ENCODE measurements at regions not wholly inside any gene's neighbourhood (a gene's known extent, or its start where the extent isn't known, plus 50 kb on each side); places are given as distances from the start of the nearest gene placed in this dataset.

DNA sequence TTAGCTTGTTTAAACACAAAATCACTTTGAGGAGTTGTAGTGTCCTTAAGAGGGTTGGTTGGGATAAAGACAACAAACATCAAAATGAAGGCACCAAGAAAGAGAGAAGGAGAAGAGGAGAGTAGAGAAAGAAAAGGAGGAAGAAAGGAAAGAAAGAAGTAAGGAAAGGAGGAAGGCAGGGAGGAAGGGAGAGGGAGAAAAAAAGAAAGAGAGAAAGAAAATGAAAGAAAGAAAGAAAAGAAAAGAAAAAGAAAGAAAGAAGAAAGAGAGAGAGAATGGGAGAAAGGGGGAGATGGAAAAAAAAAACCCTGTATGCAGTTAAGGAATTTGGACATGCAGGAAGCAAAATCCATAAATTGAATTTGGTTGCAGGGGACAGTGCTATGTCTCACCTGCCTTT, 635.4 kb upstream of the FZD8 start:
- no peak for DNase-seq

- no peak for DNase-seq
Observed at GRCh38 chr10:36271627-36272340, 629.7 kb upstream of the FZD8 start.

GRCh38 chr10:36269222-36269621, 627.1 kb upstream of the FZD8 start:
- no peak for DNase-seq

- no peak for DNase-seq
Observed at GRCh38 chr10:36266923-36267322, 624.8 kb upstream of the FZD8 start.

- DNase-seq = no peak
Observed at GRCh38 chr10:36265741-36266140, 623.6 kb upstream of the FZD8 start.

- no peak for DNase-seq
Observed at GRCh38 chr10:36263871-36264270, 621.8 kb upstream of the FZD8 start.

- no peak for DNase-seq
Observed at GRCh38 chr10:36256948-36257356, 614.9 kb upstream of the FZD8 start.

DNA sequence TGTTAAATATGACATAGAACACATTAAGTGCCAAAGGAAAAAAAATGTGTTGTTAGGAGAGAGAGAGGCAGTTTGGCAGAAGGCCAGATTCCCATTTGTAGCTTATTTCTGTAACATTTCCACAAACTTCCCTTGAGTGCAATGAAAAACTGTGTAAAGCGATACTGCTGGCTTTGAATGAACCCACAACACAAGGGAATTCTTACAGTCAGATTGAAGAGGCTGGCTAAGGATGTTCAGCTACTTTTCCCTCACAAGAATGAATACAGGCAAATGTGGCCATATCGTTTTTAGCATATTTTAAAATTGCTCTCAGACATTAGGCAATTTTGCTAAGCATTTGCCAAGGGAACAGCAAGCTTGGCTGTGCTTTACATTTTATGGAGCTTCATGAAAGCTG, 614.1 kb upstream of the FZD8 start:
- no peak for DNase-seq

GRCh38 chr10:36254199-36254598, 612.1 kb upstream of the FZD8 start:
- peak; percentile 29 for DNase-seq

GRCh38 chr10:36253731-36254130, 611.6 kb upstream of the FZD8 start:
- DNase-seq = no peak

DNA sequence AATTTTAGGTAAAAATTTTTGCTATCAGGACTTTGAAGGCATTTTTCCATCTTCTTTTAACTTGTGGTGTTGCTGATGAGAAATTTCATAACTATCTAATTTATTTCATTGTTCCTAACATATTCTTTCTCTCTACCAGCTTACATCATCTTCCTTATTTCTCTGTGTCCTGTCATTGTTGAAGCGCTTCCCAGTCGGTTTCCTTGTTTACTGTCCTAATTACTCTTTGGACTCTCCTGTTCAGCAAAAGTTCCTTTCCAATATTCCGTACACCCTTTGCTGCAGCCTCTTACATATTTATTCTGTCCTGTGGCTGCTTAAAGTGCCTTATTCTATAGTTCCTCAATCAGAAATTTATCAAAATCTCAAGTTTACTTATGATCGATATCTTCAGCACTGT, 609.0 kb upstream of the FZD8 start:
- no peak for DNase-seq

- no peak for DNase-seq
Observed at GRCh38 chr10:36248304-36248981, 606.3 kb upstream of the FZD8 start.

DNA sequence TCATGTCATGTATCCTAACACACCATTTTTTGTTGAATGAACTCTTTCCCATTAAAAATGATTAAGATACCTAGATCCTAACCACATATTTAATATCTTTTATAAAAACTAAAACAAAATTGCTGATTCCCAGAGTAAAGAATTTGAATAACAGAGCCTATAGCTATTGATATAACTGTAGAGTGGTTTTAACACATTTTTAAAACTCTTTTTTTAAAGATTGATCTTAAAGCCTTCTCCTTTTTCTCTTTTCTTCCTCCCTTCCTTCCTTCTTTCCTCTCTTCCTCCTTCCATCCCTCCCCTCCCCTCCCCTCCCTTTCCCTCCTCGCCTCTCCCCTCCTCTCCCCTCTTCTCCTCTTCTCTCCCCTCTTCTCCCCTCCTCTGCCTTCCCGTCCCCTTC, 605.4 kb upstream of the FZD8 start:
- DNase-seq = no peak

DNA sequence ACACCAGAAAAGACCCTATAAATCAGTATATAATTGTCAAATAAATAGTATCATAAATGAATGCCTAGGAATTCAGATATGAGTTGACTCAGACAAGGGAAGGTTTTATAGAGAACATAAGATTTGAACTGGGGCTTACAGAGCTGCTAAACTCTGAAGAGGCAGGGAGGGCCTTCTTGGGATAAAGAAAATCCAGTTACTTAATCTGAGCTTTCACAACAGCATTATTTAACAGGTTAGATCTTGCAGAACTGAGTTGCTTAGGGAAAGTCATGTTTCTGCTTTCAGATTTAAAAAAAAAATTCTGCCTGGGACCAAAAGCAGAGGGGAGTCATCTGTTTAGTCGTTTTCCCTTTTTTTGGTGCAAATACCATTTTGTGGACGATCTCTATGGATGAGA, 594.8 kb upstream of the FZD8 start:
- DNase-seq = no peak

DNA sequence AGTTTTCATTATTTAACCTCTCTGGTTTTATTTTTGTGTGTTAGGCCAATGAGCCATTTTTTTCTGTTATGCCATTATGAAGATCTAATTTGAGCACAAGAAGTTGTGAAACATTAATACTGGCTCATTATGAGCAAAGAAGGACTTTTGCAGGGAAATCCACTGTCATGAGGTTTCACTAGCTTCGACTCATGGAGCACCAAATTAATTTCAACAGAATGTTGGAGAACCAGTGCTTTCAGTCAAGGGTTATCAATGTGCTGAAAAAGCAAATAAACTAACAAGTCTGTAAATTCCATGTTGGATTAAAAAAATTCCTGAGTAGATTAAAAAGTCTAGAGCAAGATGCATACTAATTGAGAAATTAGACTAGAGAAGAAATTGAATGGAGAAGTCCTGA, 594.2 kb upstream of the FZD8 start:
- DNase-seq = no peak

GRCh38 chr10:36232935-36233334, 590.8 kb upstream of the FZD8 start:
- no peak for DNase-seq

GRCh38 chr10:36224431-36224985, 582.4 kb upstream of the FZD8 start:
- no peak for DNase-seq

- no peak for DNase-seq
Observed at GRCh38 chr10:36221101-36221500, 579.0 kb upstream of the FZD8 start.

DNA sequence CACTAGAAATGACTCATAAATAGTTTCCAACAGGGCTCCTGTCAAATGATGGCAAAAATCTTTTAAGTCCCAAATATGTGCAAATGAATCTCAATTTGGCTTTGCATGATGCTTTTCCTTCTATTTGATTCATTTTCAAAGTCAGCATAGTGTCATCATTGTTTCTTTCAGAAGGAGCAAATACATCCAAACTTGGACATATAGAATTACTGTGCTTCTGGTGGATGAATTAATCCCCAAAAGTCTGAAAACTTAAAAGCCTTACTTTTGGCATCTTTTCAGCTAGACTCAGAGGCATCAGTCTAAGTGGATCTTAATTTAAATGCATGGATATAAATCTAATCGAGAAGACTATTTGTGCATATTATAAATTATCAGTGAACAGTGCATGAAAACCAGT, 578.1 kb upstream of the FZD8 start:
- no peak for DNase-seq

DNA sequence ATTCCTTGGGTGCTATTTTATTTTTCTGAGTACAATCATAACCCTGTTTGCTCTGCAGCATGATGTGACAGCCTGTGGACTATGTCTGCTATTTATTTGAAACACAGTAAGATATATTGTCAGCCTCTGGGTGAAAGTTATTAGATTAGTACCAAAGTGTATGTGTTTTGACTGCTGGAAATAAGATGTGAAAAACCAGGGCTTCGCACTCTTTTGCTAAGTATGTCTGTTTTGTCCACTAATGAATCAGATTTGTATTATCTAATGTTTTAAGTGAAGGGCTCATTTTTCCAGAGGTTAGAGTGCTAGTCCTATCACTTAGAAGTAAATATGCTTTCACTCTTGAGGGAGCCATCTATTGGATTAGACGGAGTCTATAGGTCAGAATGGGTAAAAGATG, 569.8 kb upstream of the FZD8 start:
- no peak for DNase-seq

GRCh38 chr10:36209480-36209879, 567.4 kb upstream of the FZD8 start:
- DNase-seq = no peak

- no peak for DNase-seq
Observed at GRCh38 chr10:36202881-36203280, 560.8 kb upstream of the FZD8 start.

DNA sequence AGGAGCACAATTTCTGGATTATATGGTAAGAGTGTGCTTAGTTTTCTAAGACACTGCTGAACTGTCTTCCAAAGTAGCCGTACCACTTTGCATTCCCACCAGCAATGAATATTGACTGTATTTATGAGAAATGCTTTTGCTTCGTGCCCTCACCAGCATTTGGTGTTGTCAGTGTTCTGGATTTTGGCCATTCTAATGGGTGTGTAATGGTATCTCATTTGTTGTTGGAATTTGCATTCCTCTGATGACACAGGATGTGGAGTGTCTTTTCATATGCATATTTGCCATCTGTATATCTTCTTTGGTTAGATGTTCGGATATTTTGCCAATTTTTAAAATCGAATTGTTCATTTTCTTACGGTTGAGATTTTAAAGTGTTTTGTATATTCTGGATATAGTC, 558.5 kb upstream of the FZD8 start:
- DNase-seq = no peak

DNA sequence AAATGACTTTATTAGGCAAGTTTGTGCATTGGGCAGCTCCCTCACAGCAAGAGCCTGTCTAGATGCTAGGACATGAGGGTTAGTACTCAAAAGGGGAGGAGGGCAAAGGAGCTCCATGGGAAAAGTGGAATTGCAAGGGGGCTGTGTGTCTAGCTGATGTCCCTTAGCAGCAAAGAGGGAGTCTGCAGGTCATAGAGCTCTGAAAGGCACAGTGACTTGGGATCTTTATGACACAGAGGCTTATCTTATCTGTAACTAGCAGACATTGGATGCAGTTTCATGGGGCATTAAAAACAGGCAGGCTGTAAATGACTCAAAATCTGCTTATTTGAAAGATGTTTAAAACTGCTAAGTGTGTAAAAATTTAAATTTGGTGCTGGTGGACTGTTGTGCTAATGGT, 556.2 kb upstream of the FZD8 start:
- DNase-seq = no peak

- DNase-seq = no peak
Observed at GRCh38 chr10:36195364-36195763, 553.3 kb upstream of the FZD8 start.

Measured in RPMI8226 (cell line).